ENCODE measurements at regions not wholly inside any gene's neighbourhood (a gene's known extent, or its start where the extent isn't known, plus 50 kb on each side); places are given as distances from the start of the nearest gene placed in this dataset.

GRCh38 chr3:3712971-3713370, 86.3 kb upstream of the LRRN1 start:
- TF ChIP-seq CTCF (IDR thresholded peaks at IDR 0.05), result no peak
- no peak for TF ChIP-seq POLR2A (IDR thresholded peaks at IDR 0.05)

Data from uterus (tissue), 2 donors.